ENCODE measurements at regions not wholly inside any gene's neighbourhood (a gene's known extent, or its start where the extent isn't known, plus 50 kb on each side); places are given as distances from the start of the nearest gene placed in this dataset.
"Not testable (repeated sequence)": the region's sequence is repeated elsewhere in the genome, so short reads cannot be mapped to it uniquely, and the experiment has no call there.

- no peak for DNase-seq (ENCODE audit: low read depth, low spot score)
- H3K9ac ChIP-seq (ENCODE audit: low read length), result no peak overlapping the region
- no peak overlapping the region for H3K4me2 ChIP-seq (ENCODE audit: low read length)
- H3K27me3 ChIP-seq (ENCODE audit: insufficient read depth, low read length), result no peaks in the 10 kb centered on the region
- intact Hi-C loops (cut with micrococcal nuclease), result no loop called here
- H2AFZ ChIP-seq (ENCODE audit: low read depth, low read length, poor library complexity, severe bottlenecking), result no peak overlapping the region
- TF ChIP-seq CBX3 (IDR thresholded peaks at IDR 0.05; ENCODE audit: low read depth) (no peak), ZFX (IDR thresholded peaks at IDR 0.05) (no peak), CEBPB (IDR thresholded peaks at IDR 0.05; ENCODE audit: low read depth) (0 out of 2 replicates have a peak, but pooled peaks have one; percentile 35)
- ChIA-PET POLR2A (no interaction called here), RAD21 (ENCODE audit: low non-redundant PET in 1 of 2, low total read pairs in 2 of 2, uncharacterized antibody in 2 of 2, unreplicated experiment in 2 of 2) (no interaction called here), CTCF (no interaction called here)
- no peaks in the 10 kb centered on the region for H3K9me2 ChIP-seq (ENCODE audit: insufficient read depth)
- no peak overlapping the region for H3K4me3 ChIP-seq (replicated peaks in 1 of 2; ENCODE audit: low read depth in 1 of 2, low read length in 2 of 2)
- no peaks in the 10 kb centered on the region for H3K36me3 ChIP-seq (ENCODE audit: control insufficient read depth in 1 of 2, insufficient read depth in 2 of 2, low read length in 2 of 2)
- H3K4me1 ChIP-seq (ENCODE audit: control insufficient read depth in 1 of 2, insufficient read depth in 2 of 2, low read length in 2 of 2), result peaks cover 13 to 14% of the 10 kb centered on the region in 2 experiments
- no peak overlapping the region for H3K27ac ChIP-seq (ENCODE audit: low read depth, low read length)
- H3K79me2 ChIP-seq (ENCODE audit: insufficient read depth, low read length), result no peaks in the 10 kb centered on the region
- no TSS peak for BruUV-seq (replicated peaks)
- H4K20me1 ChIP-seq (ENCODE audit: insufficient read depth), result no peaks in the 10 kb centered on the region
- ATAC-seq, result no peak
- H3K9me3 ChIP-seq (ENCODE audit: control insufficient read depth in 1 of 2, insufficient read depth in 1 of 2, low read depth in 1 of 2, low read length in 2 of 2), result no peaks in the 10 kb centered on the region
Observed at GRCh38 chr15:38130740-38131498, 121.7 kb upstream of the SPRED1 start.

DNA sequence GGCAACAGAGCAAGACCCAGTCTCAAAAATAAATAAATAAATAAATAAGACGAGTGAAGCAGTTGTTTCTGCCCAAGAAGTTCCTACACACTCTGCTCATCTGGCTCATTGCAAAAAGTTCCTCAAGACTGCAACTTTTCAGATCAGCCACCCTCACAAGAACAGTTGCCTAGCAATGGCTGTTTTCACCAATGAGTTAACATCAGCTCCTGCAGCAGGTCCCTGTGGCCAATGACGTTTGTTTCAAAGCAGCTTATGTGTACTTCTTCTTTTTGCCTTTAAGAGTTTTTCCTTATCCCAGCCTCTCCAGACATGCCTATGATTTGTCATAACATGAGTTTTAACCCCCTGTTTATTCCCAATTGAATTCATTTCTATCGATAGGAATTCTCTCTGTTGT, 118.4 kb upstream of the SPRED1 start:
- Histone ChIP-seq H3K9ac (ENCODE audit: low read length) (no peak overlapping the region), H3K9me3 (ENCODE audit: control insufficient read depth in 1 of 2, insufficient read depth in 1 of 2, low read depth in 1 of 2, low read length in 2 of 2) (no peaks in the 10 kb centered on the region), H3K4me3 (replicated peaks in 1 of 2; ENCODE audit: low read depth in 1 of 2, low read length in 2 of 2) (no peak overlapping the region), H3K4me2 (ENCODE audit: low read length) (no peak overlapping the region), H3K4me1 (ENCODE audit: control insufficient read depth in 1 of 2, insufficient read depth in 2 of 2, low read length in 2 of 2) (peaks cover 5 to 7% of the 10 kb centered on the region in 2 experiments), H4K20me1 (ENCODE audit: insufficient read depth) (no peaks in the 10 kb centered on the region), H3K79me2 (ENCODE audit: insufficient read depth, low read length) (no peaks in the 10 kb centered on the region), H3K9me2 (ENCODE audit: insufficient read depth) (no peaks in the 10 kb centered on the region), H3K36me3 (ENCODE audit: control insufficient read depth in 1 of 2, insufficient read depth in 2 of 2, low read length in 2 of 2) (no peaks in the 10 kb centered on the region), H2AFZ (ENCODE audit: low read depth, low read length, poor library complexity, severe bottlenecking) (no peak overlapping the region), H3K27ac (ENCODE audit: low read depth, low read length) (no peak overlapping the region), H3K27me3 (ENCODE audit: insufficient read depth, low read length) (no peaks in the 10 kb centered on the region)
- no TSS peak for BruUV-seq (replicated peaks)
- ATAC-seq, result no peak
- DNase-seq (ENCODE audit: low read depth, low spot score), result no peak
- RAD21 ChIA-PET (ENCODE audit: low non-redundant PET in 1 of 2, low total read pairs in 2 of 2, uncharacterized antibody in 2 of 2, unreplicated experiment in 2 of 2), result no interaction called here
- POLR2A ChIA-PET, result no interaction called here
- CTCF ChIA-PET, result no interaction called here
- intact Hi-C loops (cut with micrococcal nuclease), result no loop called here
- TF ChIP-seq, protein P1, sequence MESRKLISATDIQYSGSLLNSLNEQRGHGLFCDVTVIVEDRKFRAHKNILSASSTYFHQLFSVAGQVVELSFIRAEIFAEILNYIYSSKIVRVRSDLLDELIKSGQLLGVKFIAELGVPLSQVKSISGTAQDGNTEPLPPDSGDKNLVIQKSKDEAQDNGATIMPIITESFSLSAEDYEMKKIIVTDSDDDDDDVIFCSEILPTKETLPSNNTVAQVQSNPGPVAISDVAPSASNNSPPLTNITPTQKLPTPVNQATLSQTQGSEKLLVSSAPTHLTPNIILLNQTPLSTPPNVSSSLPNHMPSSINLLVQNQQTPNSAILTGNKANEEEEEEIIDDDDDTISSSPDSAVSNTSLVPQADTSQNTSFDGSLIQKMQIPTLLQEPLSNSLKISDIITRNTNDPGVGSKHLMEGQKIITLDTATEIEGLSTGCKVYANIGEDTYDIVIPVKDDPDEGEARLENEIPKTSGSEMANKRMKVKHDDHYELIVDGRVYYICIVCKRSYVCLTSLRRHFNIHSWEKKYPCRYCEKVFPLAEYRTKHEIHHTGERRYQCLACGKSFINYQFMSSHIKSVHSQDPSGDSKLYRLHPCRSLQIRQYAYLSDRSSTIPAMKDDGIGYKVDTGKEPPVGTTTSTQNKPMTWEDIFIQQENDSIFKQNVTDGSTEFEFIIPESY (IDR thresholded peaks at IDR 0.05; ENCODE audit: extremely low read depth, insufficient replicate concordance, low read length), result no peak
- TF ChIP-seq CEBPB (IDR thresholded peaks at IDR 0.05; ENCODE audit: low read depth) (no peak), ATF3 (IDR thresholded peaks at IDR 0.05) (no peak), EZH2phosphoT487 (IDR thresholded peaks at IDR 0.05; ENCODE audit: borderline replicate concordance) (no peak), POLR2AphosphoS5 (IDR thresholded peaks at IDR 0.05; ENCODE audit: low read depth, low read length) (no peak), FOSL1 (IDR thresholded peaks at IDR 0.05; ENCODE audit: low read depth) (no peak)

GRCh38 chr15:38142195-38142594, 110.4 kb upstream of the SPRED1 start:
- ATAC-seq; H3K4me3 ChIP-seq (replicated peaks in 1 of 2; ENCODE audit: low read depth in 1 of 2, low read length in 2 of 2); H3K4me2 ChIP-seq (ENCODE audit: low read length); POLR2A ChIA-PET; H4K20me1 ChIP-seq (ENCODE audit: insufficient read depth); H3K27me3 ChIP-seq (ENCODE audit: insufficient read depth, low read length); H3K9ac ChIP-seq (ENCODE audit: low read length); DNase-seq (ENCODE audit: low read depth, low spot score); H3K4me1 ChIP-seq (ENCODE audit: control insufficient read depth in 1 of 2, insufficient read depth in 2 of 2, low read length in 2 of 2); H3K36me3 ChIP-seq (ENCODE audit: control insufficient read depth in 1 of 2, insufficient read depth in 2 of 2, low read length in 2 of 2); intact Hi-C loops (cut with micrococcal nuclease); H3K79me2 ChIP-seq (ENCODE audit: insufficient read depth, low read length); BruUV-seq (replicated peaks); H3K9me2 ChIP-seq (ENCODE audit: insufficient read depth); H3K9me3 ChIP-seq (ENCODE audit: control insufficient read depth in 1 of 2, insufficient read depth in 1 of 2, low read depth in 1 of 2, low read length in 2 of 2); RAD21 ChIA-PET (ENCODE audit: low non-redundant PET in 1 of 2, low total read pairs in 2 of 2, uncharacterized antibody in 2 of 2, unreplicated experiment in 2 of 2); H2AFZ ChIP-seq (ENCODE audit: low read depth, low read length, poor library complexity, severe bottlenecking); CTCF ChIA-PET; H3K27ac ChIP-seq (ENCODE audit: low read depth, low read length): not testable (repeated sequence)

Measured in HCT116 (cell line).